ENCODE measurements at regions not wholly inside any gene's neighbourhood (a gene's known extent, or its start where the extent isn't known, plus 50 kb on each side); places are given as distances from the start of the nearest gene placed in this dataset.

GRCh38 chr9:82808478-82808877, 254.5 kb downstream of the RASEF start:
- DNase-seq: peak; percentile 2
- no peak for TF ChIP-seq CTCF (IDR thresholded peaks at IDR 0.05)
- Mint-ChIP-seq H3K4me3 (peak overlapping the region; percentile 55), H3K27ac (peak overlapping the region; percentile 16), H3K4me1 (peaks cover 41% of the 10 kb centered on the region), H3K27me3 (ENCODE audit: low read depth, poor library complexity) (peaks cover 3% of the 10 kb centered on the region), H3K9me3 (peaks cover 9% of the 10 kb centered on the region), H3K36me3 (ENCODE audit: low read depth) (peaks cover 4% of the 10 kb centered on the region)

GRCh38 chr9:82810915-82811314, 252.0 kb downstream of the RASEF start:
- peaks cover 4% of the 10 kb centered on the region for H3K9me3 Mint-ChIP-seq
- H3K36me3 Mint-ChIP-seq (ENCODE audit: low read depth): no peaks in the 10 kb centered on the region
- H3K4me1 Mint-ChIP-seq: peaks cover 30% of the 10 kb centered on the region
- H3K27ac Mint-ChIP-seq: no peak overlapping the region
- no peak overlapping the region for H3K4me3 Mint-ChIP-seq
- no peak for DNase-seq
- no peak for TF ChIP-seq CTCF (IDR thresholded peaks at IDR 0.05)
- H3K27me3 Mint-ChIP-seq (ENCODE audit: low read depth, poor library complexity): peaks cover 3% of the 10 kb centered on the region

GRCh38 chr9:82819260-82819659, 243.7 kb downstream of the RASEF start:
- Mint-ChIP-seq H3K4me1 (no peaks in the 10 kb centered on the region), H3K4me3 (no peak overlapping the region), H3K9me3 (peaks cover 47% of the 10 kb centered on the region), H3K36me3 (ENCODE audit: low read depth) (peaks cover 15% of the 10 kb centered on the region), H3K27me3 (ENCODE audit: low read depth, poor library complexity) (peaks cover 3% of the 10 kb centered on the region), H3K27ac (no peak overlapping the region)
- TF ChIP-seq CTCF (IDR thresholded peaks at IDR 0.05): no peak
- DNase-seq: no peak

- peaks cover 6% of the 10 kb centered on the region for H3K27me3 Mint-ChIP-seq (ENCODE audit: low read depth, poor library complexity)
- H3K4me1 Mint-ChIP-seq: no peaks in the 10 kb centered on the region
- H3K27ac Mint-ChIP-seq: no peak overlapping the region
- no peak overlapping the region for H3K4me3 Mint-ChIP-seq
- TF ChIP-seq CTCF (IDR thresholded peaks at IDR 0.05): no peak
- peaks cover 48% of the 10 kb centered on the region for H3K9me3 Mint-ChIP-seq
- no peak for DNase-seq
- H3K36me3 Mint-ChIP-seq (ENCODE audit: low read depth): peaks cover 17% of the 10 kb centered on the region
Measured at GRCh38 chr9:82820186-82820585, 242.8 kb downstream of the RASEF start.

- no peak for TF ChIP-seq CTCF (IDR thresholded peaks at IDR 0.05)
- DNase-seq: no peak
- peaks cover 27% of the 10 kb centered on the region for H3K9me3 Mint-ChIP-seq
- no peaks in the 10 kb centered on the region for H3K27me3 Mint-ChIP-seq (ENCODE audit: low read depth, poor library complexity)
- peaks cover 13% of the 10 kb centered on the region for H3K36me3 Mint-ChIP-seq (ENCODE audit: low read depth)
- no peak overlapping the region for H3K27ac Mint-ChIP-seq
- H3K4me3 Mint-ChIP-seq: no peak overlapping the region
- peaks cover 13% of the 10 kb centered on the region for H3K4me1 Mint-ChIP-seq
Measured at GRCh38 chr9:82829818-82830217, 233.1 kb downstream of the RASEF start.

GRCh38 chr9:82865524-82865923, 197.4 kb downstream of the RASEF start:
- Mint-ChIP-seq H3K4me1 (no peaks in the 10 kb centered on the region), H3K27me3 (ENCODE audit: low read depth, poor library complexity) (no peaks in the 10 kb centered on the region), H3K4me3 (no peak overlapping the region), H3K27ac (no peak overlapping the region), H3K9me3 (peaks cover 20% of the 10 kb centered on the region), H3K36me3 (ENCODE audit: low read depth) (no peaks in the 10 kb centered on the region)
- DNase-seq: no peak
- no peak for TF ChIP-seq CTCF (IDR thresholded peaks at IDR 0.05)
